ENCODE measurements at regions not wholly inside any gene's neighbourhood (a gene's known extent, or its start where the extent isn't known, plus 50 kb on each side); places are given as distances from the start of the nearest gene placed in this dataset.

- no peak overlapping the region for H3K4me2 ChIP-seq (ENCODE audit: low read length)
- no peaks in the 10 kb centered on the region for H3K9me2 ChIP-seq (ENCODE audit: insufficient read depth, low read length)
- H3K36me3 ChIP-seq (ENCODE audit: insufficient read depth, low read length): no peaks in the 10 kb centered on the region
- no peak overlapping the region for H3K9ac ChIP-seq (ENCODE audit: low read length)
- H3F3A ChIP-seq (ENCODE audit: insufficient read depth, low read length, poor library complexity, severe bottlenecking): no peaks in the 10 kb centered on the region
- H3K9me3 ChIP-seq (ENCODE audit: low read length): no peaks in the 10 kb centered on the region
- H3K27ac ChIP-seq (ENCODE audit: low read length): no peak overlapping the region
- no peaks in the 10 kb centered on the region for H3K27me3 ChIP-seq (ENCODE audit: insufficient read depth, low read depth, low read length)
- H4K20me1 ChIP-seq (ENCODE audit: insufficient read depth): no peaks in the 10 kb centered on the region
- H3K79me2 ChIP-seq (replicated peaks; ENCODE audit: insufficient read depth, low read length): no peaks in the 10 kb centered on the region
- no peak for TF ChIP-seq RAD21 (conservative IDR thresholded peaks at IDR 0.05)
- TF ChIP-seq MXI1 (conservative IDR thresholded peaks at IDR 0.05; ENCODE audit: poor library complexity, severe bottlenecking): no peak
- TF ChIP-seq POLR2AphosphoS5 (IDR thresholded peaks at IDR 0.05): no peak
- TF ChIP-seq REST (IDR thresholded peaks at IDR 0.05; ENCODE audit: borderline replicate concordance): no peak
- no peak for TF ChIP-seq EP300 (conservative IDR thresholded peaks at IDR 0.05; ENCODE audit: poor library complexity, severe bottlenecking)
- no peak for TF ChIP-seq TAF1 (IDR thresholded peaks at IDR 0.05; ENCODE audit: low read depth)
- no peak for TF ChIP-seq SMC3 (conservative IDR thresholded peaks at IDR 0.05; ENCODE audit: poor library complexity)
- TF ChIP-seq, protein P1, sequence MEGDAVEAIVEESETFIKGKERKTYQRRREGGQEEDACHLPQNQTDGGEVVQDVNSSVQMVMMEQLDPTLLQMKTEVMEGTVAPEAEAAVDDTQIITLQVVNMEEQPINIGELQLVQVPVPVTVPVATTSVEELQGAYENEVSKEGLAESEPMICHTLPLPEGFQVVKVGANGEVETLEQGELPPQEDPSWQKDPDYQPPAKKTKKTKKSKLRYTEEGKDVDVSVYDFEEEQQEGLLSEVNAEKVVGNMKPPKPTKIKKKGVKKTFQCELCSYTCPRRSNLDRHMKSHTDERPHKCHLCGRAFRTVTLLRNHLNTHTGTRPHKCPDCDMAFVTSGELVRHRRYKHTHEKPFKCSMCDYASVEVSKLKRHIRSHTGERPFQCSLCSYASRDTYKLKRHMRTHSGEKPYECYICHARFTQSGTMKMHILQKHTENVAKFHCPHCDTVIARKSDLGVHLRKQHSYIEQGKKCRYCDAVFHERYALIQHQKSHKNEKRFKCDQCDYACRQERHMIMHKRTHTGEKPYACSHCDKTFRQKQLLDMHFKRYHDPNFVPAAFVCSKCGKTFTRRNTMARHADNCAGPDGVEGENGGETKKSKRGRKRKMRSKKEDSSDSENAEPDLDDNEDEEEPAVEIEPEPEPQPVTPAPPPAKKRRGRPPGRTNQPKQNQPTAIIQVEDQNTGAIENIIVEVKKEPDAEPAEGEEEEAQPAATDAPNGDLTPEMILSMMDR (IDR thresholded peaks at IDR 0.05; ENCODE audit: poor library complexity, severe bottlenecking): no peak
- no peak for TF ChIP-seq EZH2 (IDR thresholded peaks at IDR 0.05; ENCODE audit: borderline replicate concordance, insufficient read depth, low read length, poor library complexity, severe bottlenecking)
- H3K4me3 ChIP-seq (ENCODE audit: low read length): no peak overlapping the region
- H2AFZ ChIP-seq (ENCODE audit: low read depth, low read length): no peak overlapping the region
These were observed 546.7 kb downstream of the EPHA4 start for GRCh38 chr2:221025398-221025797.

DNA sequence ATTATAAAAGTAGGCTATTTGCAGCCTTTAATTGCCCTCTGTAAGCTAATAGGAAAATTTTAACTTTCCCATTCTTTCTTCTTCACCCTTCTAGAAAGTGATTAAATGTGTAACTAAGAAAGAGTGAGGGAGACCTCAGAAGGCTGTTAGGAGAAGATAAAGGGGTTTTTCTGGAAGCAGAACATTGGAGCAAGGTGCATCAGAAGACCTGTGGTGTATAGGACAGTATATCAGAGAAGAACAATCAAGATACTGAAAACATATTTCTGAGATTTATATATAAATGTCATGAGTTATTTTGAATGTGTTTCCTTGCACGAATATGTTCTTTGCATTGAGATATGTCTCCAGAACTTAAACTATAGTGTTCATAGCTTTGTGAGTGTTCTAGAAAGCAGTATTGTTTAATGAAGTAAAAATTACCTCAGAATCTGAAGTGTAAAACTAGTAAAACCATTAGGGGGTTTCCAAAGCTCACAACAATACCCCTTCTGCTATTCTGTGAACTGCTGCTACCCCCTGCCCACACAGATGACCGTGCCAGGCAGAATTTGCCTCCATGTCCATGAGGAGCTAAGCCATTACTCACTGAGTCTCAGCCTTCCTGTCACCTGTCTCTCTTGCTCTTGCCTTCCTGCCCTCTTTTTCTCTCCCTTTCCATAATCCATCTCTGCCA lies 537.9 kb downstream of the EPHA4 start:
- no peaks in the 10 kb centered on the region for H3K36me3 ChIP-seq (ENCODE audit: insufficient read depth, low read length)
- no peak overlapping the region for H3K4me3 ChIP-seq (ENCODE audit: low read length)
- H3K27ac ChIP-seq (ENCODE audit: low read length): no peak overlapping the region
- H3F3A ChIP-seq (ENCODE audit: insufficient read depth, low read length, poor library complexity, severe bottlenecking): no peaks in the 10 kb centered on the region
- no peak overlapping the region for H2AFZ ChIP-seq (ENCODE audit: low read depth, low read length)
- H3K4me2 ChIP-seq (ENCODE audit: low read length): no peak overlapping the region
- no peaks in the 10 kb centered on the region for H4K20me1 ChIP-seq (ENCODE audit: insufficient read depth)
- H3K27me3 ChIP-seq (ENCODE audit: insufficient read depth, low read depth, low read length): no peaks in the 10 kb centered on the region
- no peaks in the 10 kb centered on the region for H3K9me3 ChIP-seq (ENCODE audit: low read length)
- no peak overlapping the region for H3K9ac ChIP-seq (ENCODE audit: low read length)
- TF ChIP-seq POLR2AphosphoS5 (IDR thresholded peaks at IDR 0.05) (no peak), REST (IDR thresholded peaks at IDR 0.05; ENCODE audit: borderline replicate concordance) (no peak), RAD21 (conservative IDR thresholded peaks at IDR 0.05) (no peak), MXI1 (conservative IDR thresholded peaks at IDR 0.05; ENCODE audit: poor library complexity, severe bottlenecking) (no peak), SMC3 (conservative IDR thresholded peaks at IDR 0.05; ENCODE audit: poor library complexity) (no peak), EZH2 (IDR thresholded peaks at IDR 0.05; ENCODE audit: borderline replicate concordance, insufficient read depth, low read length, poor library complexity, severe bottlenecking) (no peak), TAF1 (IDR thresholded peaks at IDR 0.05; ENCODE audit: low read depth) (no peak), EP300 (conservative IDR thresholded peaks at IDR 0.05; ENCODE audit: poor library complexity, severe bottlenecking) (no peak)
- TF ChIP-seq, protein P1 (IDR thresholded peaks at IDR 0.05; ENCODE audit: poor library complexity, severe bottlenecking): no peak
- no peaks in the 10 kb centered on the region for H3K9me2 ChIP-seq (ENCODE audit: insufficient read depth, low read length)
- no peaks in the 10 kb centered on the region for H3K79me2 ChIP-seq (replicated peaks; ENCODE audit: insufficient read depth, low read length)
